Prostate gland (tissue), 2 donors: ENCODE measurements at regions not wholly inside any gene's neighbourhood (a gene's known extent, or its start where the extent isn't known, plus 50 kb on each side); places are given as distances from the start of the nearest gene placed in this dataset.

Experiments used
- DNase-seq: peaks from one replicate; pipeline ENCODE4 v3.0.0-alpha.2; 2019; ENCODE audit warnings: low spot score
- H3K27ac ChIP-seq, 2 donors: fragments of 200-600 bp; sonication (generic); 2 replicates each; pipeline ENCODE4 v1.5.1; 2017 to 2019
- H3K27me3 ChIP-seq: fragments of 200-600 bp; sonication (generic); replicated peaks from 2 replicates; pipeline ENCODE4 v1.5.1; 2019; ENCODE audit not compliant: insufficient read depth
- H3K36me3 ChIP-seq, 2 donors: fragments of 200-600 bp; sonication (generic); 1 replicate in 1 of 2; 2 replicates in 1 of 2; pipeline versions ENCODE4 v1.5.1 to v1.8.1; 2017 to 2019
- H3K4me1 ChIP-seq: fragments of 200-600 bp; sonication (generic); replicated peaks from 2 replicates; pipeline ENCODE4 v1.5.1; 2019
- H3K4me3 ChIP-seq, 2 donors: fragments of 200-600 bp; sonication (generic); 2 replicates each; pipeline ENCODE4 v1.5.1; 2017 to 2019
- H3K9me3 ChIP-seq: fragments of 200-600 bp; sonication (generic); 2 replicates; pipeline ENCODE4 v1.5.1; 2017
- CTCF ChIP-seq, 4 experiments: fragments of 200-600 bp in 2 of 4; fragments of 450-650 bp in 2 of 4; sonication (generic) in 2 of 4; IDR thresholded peaks; 1 replicate in 3 of 4; 2 replicates in 1 of 4; pipeline ENCODE4 v1.5.1; 2016 to 2019; ENCODE audit warnings: antibody characterized with exemption in 4 of 4, mild to moderate bottlenecking in 2 of 4, moderate library complexity in 2 of 4
- POLR2A ChIP-seq: fragments of 450-650 bp; IDR thresholded peaks from one replicate; pipeline ENCODE4 v1.6.1; 2016; ENCODE audit warnings: antibody characterized with exemption, mild to moderate bottlenecking
- POLR2AphosphoS5 ChIP-seq: sonication (generic); formaldehyde crosslinking; IDR thresholded peaks from one replicate; pipeline ENCODE4 v1.6.1; 2017; ENCODE audit warnings: antibody characterized with exemption
- WGBS: methylation state at CpG from one replicate; pipeline ENCODE4 v1.1.5; 2018; 5-methylcytosine and 5-hydroxymethylcytosine counted together
- intact Hi-C: fragments of 100-400 bp; cut with DNase I; formaldehyde crosslinking; loops from one replicate; pipeline ENCODE4 v1.14.2; 2022

GRCh38 chr7:33849004-33849403, 56.3 kb upstream of the BMPER start:
- no peaks in the 10 kb centered on the region for H3K9me3 ChIP-seq
- no peak for TF ChIP-seq POLR2A
- TF ChIP-seq CTCF (IDR thresholded peaks at IDR 0.05), result no peak
- TF ChIP-seq POLR2AphosphoS5, result no peak

GRCh38 chr7:33849971-33850559, 55.3 kb upstream of the BMPER start:
- Histone ChIP-seq H3K4me3 (no peak overlapping the region), H3K27me3 (no peaks in the 10 kb centered on the region), H3K9me3 (no peaks in the 10 kb centered on the region), H3K27ac (no peak overlapping the region), H3K4me1 (no peaks in the 10 kb centered on the region), H3K36me3 (no peaks in the 10 kb centered on the region)
- TF ChIP-seq POLR2A (no peak), POLR2AphosphoS5 (no peak), CTCF (IDR thresholded peaks at IDR 0.05) (no peak)
- 87% methylated on average over 3 of the region's 3 CpGs for WGBS
- intact Hi-C loops, result no loop called here
- no peak for DNase-seq

More at GRCh38 chr7:33849004-33849403, 56.3 kb upstream of the BMPER start:
- 91% methylated on average over 2 of the region's 2 CpGs for WGBS
- Histone ChIP-seq H3K4me3 (no peak overlapping the region), H3K4me1 (no peaks in the 10 kb centered on the region), H3K27me3 (no peaks in the 10 kb centered on the region), H3K27ac (no peak overlapping the region), H3K36me3 (no peaks in the 10 kb centered on the region)
- DNase-seq, result no peak
- intact Hi-C loops, result no loop called here

- H3K4me1 ChIP-seq, result no peaks in the 10 kb centered on the region
- no peaks in the 10 kb centered on the region for H3K36me3 ChIP-seq
- no peaks in the 10 kb centered on the region for H3K27me3 ChIP-seq
- no peak overlapping the region for H3K4me3 ChIP-seq
- no peak for DNase-seq
- H3K27ac ChIP-seq, result no peak overlapping the region
- H3K9me3 ChIP-seq, result no peaks in the 10 kb centered on the region
- no peak for TF ChIP-seq POLR2AphosphoS5
- TF ChIP-seq POLR2A, result no peak
- no peak for TF ChIP-seq CTCF (IDR thresholded peaks at IDR 0.05)
- intact Hi-C loops, result no loop called here
- 28% methylated on average over 1 of the region's 1 CpG for WGBS
These were observed 54.6 kb upstream of the BMPER start for GRCh38 chr7:33850768-33851167.

- intact Hi-C loops, result no loop called here
- Histone ChIP-seq H3K4me3 (no peak overlapping the region), H3K27ac (no peak overlapping the region), H3K9me3 (no peaks in the 10 kb centered on the region), H3K4me1 (no peaks in the 10 kb centered on the region), H3K27me3 (no peaks in the 10 kb centered on the region), H3K36me3 (no peaks in the 10 kb centered on the region)
- TF ChIP-seq CTCF (IDR thresholded peaks at IDR 0.05) (no peak), POLR2AphosphoS5 (no peak), POLR2A (no peak)
- 91% methylated on average over 3 of the region's 3 CpGs for WGBS
- no peak for DNase-seq
These were observed 52.5 kb upstream of the BMPER start for GRCh38 chr7:33852838-33853237.

- H3K27ac ChIP-seq, result no peak overlapping the region
- 93% methylated on average over 5 of the region's 5 CpGs for WGBS
- H3K36me3 ChIP-seq, result no peaks in the 10 kb centered on the region
- no peak overlapping the region for H3K4me3 ChIP-seq
- no peak for DNase-seq
- H3K27me3 ChIP-seq, result no peaks in the 10 kb centered on the region
- no peaks in the 10 kb centered on the region for H3K9me3 ChIP-seq
- no peaks in the 10 kb centered on the region for H3K4me1 ChIP-seq
- intact Hi-C loops, result no loop called here
- TF ChIP-seq POLR2A, result no peak
- no peak for TF ChIP-seq POLR2AphosphoS5
- TF ChIP-seq CTCF (IDR thresholded peaks at IDR 0.05), result no peak
These were observed 51.8 kb upstream of the BMPER start for GRCh38 chr7:33853361-33854062.
